ENCODE measurements at regions not wholly inside any gene's neighbourhood (a gene's known extent, or its start where the extent isn't known, plus 50 kb on each side); places are given as distances from the start of the nearest gene placed in this dataset.

DNA sequence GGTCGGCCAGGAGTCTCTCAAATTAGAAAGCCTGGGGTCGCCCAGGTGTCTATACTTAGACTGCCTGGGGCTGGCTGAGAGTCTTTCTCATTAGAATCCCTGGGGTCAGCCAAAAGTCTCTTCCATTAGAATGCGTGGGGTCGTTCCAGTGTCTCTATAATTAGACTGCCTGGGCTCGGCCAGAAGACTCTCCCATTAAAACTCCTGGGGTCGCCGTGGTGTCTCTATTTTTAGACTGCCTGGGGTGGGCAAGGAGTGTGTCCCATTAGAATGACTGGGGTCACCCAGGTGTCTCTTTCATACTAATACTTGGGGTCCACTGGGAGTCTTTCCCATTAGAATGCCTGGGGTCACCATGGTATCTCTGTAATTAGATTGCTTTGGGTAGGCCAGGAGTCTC lies 2227.7 kb downstream of the TP53TG3F start:
- no peak for FAIRE-seq

DNA sequence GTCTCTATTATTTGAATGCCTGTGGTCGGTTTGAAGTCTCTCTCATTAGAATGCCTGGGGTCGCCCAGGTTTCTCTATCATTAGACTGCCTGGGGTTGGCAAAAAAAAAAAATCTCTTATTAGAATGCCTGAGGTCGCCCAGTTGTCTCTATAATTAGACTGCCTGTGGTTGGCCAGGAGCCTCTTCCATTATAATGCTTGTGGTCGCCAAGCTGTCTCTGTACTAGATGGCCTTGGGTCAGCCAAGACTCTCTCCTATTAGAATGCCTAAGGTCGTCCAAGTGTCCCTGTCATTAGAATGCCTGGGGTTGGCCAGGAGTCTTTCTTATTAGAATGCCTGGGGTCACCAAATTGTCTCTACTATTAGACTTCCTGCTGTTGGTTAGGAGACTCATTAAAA lies 2228.4 kb downstream of the TP53TG3F start:
- no peak for FAIRE-seq

DNA sequence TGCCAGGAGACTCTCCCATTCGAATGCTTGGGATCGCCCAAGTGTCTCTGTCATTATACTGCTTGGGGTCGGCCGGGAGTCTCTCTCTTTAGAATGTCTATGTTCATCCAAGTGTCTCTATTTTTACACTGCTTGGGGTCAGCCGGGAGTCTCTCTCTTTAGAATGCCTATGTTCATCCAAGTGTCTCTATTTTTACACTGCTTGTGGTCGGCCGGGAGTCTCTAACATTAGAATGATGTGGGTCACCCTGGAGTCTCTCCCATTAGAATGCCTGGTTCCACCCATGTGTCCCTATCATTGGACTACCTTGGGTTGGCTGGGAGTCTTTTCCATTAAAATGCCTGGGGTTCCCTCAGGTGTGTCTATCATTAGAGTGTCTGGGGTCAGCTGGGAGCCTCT lies 2230.4 kb downstream of the TP53TG3F start:
- FAIRE-seq = no peak

DNA sequence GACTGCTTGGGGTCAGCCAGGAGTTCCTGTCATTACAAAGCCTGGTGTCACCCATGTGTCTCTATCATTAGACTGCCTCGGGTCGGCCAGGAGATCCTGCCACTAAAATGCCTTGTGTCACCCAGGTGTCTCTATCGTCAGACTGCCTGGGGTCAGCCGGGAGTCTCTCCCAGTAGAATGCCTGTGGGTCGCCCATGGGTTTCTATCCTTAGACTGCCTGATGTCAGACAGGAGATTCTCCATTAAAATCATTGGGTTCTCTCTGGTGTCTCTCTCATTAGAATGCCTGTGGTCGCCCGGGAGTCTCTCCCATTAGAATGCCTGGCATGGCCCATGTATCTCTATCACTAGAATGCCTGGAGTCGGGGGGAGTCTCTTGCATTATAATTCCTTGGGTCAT lies 2231.0 kb downstream of the TP53TG3F start:
- FAIRE-seq = no peak

DNA sequence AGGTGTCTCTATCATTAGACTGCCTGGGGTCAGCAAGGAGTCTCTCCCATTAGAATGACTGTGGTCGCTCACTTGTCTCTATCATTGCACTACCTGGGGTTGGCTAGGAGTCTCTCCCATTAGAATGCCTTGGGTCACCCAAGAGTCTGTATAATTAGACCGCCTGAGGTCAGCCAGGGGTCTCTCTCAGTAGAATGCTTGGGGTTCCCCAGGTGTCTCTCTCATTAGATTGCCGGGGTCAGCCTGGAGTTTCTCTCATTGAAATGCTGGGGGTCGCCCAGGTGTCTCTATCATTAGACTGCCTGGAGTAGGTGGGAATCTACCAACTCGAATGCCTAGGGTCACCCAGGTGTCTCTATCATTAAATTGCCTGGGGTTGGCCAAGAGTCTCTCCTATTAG lies 2231.6 kb downstream of the TP53TG3F start:
- no peak for FAIRE-seq

DNA sequence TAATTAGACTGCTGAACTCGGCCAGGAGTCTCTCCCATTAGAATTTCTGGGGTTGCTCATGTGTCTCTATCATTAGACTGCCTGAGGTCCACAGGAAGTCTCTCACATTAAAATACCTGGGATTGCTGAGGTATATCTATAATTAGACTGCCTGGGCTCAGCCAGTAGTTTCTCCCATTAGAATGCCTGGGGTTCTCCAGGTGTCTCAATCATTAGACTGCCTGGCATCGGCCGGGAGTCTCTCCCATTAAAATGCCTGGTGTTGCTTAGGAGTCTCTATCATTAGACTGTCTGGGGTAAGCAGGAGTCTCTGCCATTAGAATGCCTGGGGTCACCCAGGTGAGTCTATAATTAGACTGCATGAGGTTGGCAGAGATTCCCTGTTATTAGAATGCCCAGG lies 2233.4 kb downstream of the TP53TG3F start:
- no peak for FAIRE-seq

DNA sequence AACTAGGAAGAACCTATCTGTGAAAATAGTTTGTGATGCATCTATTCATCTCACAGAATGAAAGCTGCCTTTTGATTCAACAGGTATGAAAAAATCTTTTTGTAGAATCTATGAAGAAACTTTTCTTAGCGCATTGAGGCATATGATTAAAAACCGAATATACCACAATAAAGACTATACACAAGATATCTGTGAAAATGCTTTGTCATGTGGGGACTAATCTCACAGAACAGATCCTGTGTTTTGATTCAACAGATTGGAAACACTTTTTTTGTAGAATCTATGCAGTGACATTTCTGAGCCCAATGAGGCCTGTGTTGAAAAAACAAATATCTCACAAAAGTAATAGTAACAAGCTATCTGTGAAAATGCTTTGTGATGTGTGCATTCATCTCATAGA lies 2247.5 kb downstream of the TP53TG3F start:
- FAIRE-seq = no peak

DNA sequence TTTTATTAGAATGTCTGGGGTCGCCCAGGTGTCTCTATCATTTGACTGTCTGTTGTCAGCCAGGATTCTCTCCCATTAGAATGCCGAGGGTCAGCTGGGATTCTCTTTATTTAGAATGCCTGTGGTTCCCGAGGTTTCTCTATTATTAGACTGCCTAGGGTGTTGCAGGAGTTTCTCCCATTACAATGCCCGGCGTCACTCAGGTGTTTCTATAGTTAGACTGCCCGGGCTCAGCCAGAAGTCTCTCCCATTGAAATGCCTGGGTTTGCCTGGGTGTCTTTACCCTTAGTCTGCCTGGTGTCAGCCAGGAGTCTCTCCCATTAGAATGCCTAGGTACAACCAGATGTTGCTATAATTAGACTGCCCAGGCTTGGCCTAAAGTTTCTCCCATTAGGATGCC lies 2252.0 kb downstream of the TP53TG3F start:
- no peak for FAIRE-seq

DNA sequence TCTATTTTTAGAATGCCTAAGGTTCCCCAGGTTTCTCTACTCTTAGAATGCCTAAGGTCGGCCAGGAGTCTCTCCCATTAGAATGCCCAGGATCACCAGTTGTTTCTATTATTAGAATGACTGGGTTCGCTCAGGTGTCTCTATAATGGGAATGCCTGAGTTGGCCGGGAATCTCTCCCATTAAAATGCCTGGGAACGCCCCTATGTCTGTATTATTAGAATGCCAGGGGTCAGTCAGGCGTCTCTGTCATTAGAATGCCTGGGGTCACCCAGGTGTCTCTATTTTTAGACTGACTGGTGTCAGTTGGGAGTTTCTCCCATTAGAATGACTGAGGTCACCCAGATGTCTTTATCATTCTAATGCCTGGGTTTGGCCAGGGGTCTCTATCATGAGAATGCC lies 2252.5 kb downstream of the TP53TG3F start:
- FAIRE-seq = no peak

DNA sequence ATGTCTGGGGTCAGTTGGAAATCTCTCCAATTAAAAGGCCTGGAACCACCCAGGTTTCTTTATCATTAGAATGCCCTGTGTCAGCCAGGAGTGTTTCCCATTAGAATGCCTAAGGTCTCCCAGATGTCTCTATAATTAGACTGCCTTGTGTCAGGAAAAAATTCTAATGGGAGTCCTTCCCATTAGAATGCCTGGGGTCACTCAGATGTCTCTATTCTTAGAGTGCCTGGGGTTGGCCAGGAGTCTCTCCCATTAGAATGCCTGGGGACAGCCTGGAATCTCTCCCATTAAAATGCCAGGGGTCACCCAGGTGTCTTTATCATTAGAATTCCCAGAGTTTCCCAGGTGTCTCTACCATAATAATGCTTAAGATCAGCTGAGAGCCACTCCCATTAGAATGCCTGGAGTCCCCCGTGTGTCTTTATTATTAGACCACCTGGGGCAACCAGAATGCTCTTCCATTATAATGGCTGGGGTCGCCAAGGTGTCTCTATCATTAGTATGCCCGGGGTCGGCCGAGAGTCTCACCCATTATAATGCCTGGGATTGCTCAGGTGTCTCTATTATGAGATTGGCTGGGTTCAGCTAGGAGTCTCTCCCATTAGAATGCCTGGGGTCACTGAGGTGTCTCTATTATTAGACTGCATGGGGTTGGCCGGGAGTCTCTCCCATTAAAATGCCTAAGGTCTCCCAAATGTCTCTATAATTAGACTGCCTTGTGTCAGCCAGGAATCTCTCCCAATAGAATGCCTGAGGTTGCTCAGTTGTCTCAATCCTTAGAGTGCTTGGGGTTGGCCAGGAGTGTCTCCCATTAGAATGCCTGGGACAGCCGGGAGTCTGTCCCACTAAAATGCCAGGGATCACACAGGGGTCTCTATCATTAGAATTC lies 2254.6 kb downstream of the TP53TG3F start:
- FAIRE-seq = no peak

DNA sequence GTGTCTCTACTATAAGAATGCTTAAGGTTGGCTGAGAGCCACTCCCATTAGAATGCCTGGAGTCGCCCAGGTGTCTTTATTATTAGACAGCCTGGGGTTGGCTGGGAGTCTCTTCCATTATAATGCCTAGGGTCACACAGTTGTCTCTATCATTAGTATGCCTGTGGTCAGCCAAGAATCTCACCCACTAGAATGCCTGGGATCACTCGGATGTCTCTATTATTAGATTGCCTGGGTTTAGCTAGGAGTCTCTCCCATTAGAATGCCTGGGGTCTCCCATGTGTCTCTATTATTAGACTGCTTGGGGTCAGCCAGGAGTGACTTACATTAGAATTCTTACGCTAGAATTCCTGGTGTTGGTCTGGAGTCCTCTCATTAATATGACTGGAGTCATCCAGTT lies 2255.3 kb downstream of the TP53TG3F start:
- no peak for FAIRE-seq

DNA sequence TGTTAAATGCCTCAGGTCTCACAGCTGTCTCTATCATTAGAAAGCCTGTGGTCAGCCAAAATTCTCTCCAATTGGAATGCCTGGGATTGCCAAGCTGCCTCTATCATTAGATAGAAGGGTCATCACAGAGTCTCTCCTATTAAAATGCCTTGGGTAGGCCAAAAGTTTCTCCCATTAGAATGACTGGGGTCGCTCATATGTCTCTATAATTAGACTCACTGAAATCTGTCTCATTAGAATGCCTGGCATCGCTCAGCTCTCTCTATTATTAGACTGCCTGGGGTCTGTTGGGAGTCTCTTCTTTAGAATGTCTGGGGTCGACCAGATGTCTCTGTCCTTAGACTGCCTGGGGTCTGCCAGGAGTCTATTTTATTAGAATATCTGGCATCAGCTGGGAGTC lies 2265.1 kb downstream of the TP53TG3F start:
- FAIRE-seq = no peak

DNA sequence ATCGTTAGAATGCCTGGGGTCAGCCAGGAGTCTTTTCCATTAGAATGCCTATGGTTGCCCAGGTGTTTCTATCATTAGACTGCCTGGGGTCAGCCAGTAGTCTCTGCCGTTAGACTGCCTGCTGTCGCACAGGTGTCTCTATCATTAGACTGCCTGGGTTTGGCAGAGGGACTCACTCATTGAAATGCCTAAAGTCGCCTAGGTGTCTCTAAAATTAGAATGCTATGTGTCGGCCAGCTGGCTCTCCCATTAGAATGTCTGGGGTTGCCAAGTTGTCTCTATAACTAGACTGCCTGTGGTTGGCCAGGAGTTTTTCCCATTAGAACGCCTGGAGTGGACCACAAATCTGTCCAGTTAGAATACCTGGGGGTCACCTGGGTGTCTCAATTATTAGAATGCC lies 2266.5 kb downstream of the TP53TG3F start:
- no peak for FAIRE-seq

DNA sequence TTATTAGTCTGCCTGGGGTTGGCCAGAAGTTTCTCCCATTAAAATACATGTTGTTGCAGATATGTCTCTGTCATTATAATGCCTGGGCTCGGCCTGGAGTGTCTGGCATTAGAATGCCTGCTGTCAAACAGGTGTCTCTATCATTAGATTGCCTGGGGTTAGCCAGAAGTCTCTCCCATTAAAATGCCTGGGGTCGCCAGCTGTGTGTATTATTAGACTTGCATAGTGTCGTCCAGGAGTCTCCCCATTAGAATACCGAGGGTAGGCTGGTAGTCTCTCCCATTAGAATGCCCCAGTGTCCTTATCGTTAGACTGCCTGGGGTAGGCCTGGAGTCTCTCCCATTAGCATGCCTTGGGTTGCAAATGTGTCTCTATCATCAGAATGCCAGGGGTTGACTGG lies 2270.8 kb downstream of the TP53TG3F start:
- FAIRE-seq = no peak

DNA sequence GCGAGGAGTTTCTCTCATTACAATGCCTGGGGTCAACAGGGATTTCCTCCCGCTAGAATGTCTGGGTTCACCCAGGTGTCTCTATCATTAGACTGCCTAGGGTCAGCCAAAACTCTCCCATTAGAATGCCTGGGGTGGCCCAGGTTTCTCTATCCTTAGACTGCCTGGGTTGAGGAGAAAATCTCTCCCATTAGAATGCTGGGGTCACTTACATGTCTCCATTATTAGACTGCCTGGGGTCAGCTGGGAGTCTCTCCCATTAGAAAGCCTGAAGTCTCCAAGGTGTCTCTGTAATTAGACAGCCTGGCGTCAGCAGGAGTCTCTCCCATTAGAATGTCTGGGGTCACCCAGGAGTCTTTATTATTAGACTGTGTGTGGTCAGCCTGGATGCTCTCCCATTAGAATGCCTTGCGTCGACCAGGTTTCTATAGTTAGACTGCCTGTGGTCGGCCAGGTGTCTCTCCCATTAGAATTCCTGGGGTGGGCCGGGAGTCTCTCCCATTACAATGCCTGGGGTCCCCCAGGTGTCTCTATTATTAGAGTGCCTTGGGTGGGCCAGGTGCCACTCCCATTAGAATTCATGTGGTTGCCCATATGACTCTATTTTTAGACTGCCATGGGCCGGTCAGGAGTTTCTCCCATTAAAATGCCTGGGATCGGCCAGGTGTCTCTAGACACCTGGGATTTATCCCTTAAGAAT lies 2272.1 kb downstream of the TP53TG3F start:
- FAIRE-seq = no peak

DNA sequence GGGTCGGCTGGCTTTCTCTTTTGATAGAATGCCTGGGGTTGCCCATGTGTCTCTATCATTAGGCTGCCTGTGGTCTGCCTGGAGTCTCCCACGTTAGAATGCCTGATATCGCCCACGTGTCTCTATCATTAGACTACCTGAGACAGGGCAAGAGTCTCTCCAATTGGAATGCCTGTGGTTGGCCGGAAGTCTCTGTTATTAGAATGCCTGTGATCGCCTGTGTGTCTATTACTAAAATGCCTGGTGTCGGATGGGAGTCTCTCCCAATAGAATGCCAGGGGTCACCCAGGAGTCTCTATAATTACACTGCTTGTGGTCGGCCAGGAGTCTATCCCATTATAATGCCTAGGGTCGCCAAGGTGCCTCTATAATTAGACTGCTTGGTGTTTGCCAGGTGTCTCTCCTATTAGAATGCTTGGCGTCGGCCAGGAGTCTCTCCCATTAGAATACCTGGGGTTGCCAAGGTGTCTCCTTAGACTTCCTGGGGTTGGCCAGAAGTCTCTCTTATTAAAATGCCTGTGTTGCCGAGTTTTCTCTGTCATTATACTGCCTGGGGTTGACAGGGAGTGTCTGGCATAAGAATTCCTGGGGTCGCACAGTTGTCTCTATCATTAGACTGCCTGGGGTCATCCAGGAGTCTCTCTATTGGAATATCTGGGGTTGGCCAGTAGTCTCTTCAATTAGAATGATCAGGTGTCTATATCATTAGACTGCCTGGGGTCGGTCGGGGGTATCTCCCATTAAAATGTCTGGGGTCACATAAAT lies 2272.8 kb downstream of the TP53TG3F start:
- FAIRE-seq = no peak

DNA sequence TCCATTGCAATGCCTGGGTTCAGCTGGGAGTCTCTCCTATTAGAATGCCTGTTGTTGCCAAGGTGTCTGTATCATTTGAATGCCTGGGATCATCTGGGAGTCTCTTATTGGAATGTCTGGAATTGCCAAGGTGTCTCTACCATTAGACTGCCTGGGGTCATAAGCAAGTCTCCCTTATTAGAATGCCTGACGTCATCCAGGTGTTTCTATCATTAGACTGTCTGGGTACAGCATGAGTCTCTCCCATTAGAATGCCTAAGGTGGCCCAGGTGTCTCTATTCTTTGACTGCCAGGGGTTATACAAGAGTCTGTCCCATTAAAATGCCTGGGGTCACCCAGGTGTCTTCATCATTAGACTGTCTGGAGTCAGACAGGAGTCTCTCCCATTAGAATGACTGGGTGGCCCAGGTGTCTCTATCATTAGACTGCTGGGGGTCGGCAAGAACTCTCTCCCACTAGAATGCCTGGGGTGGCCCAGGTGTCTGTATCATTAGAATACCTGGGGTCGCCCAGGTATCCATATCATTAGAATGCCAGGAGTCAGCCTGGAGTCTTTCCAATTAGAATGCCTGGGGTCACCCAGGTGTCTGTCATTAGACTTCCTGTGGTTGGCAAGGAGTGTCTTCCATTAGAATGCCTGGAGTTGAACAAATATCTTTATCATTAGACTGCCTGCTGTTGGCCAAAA lies 2274.0 kb downstream of the TP53TG3F start:
- no peak for FAIRE-seq

DNA sequence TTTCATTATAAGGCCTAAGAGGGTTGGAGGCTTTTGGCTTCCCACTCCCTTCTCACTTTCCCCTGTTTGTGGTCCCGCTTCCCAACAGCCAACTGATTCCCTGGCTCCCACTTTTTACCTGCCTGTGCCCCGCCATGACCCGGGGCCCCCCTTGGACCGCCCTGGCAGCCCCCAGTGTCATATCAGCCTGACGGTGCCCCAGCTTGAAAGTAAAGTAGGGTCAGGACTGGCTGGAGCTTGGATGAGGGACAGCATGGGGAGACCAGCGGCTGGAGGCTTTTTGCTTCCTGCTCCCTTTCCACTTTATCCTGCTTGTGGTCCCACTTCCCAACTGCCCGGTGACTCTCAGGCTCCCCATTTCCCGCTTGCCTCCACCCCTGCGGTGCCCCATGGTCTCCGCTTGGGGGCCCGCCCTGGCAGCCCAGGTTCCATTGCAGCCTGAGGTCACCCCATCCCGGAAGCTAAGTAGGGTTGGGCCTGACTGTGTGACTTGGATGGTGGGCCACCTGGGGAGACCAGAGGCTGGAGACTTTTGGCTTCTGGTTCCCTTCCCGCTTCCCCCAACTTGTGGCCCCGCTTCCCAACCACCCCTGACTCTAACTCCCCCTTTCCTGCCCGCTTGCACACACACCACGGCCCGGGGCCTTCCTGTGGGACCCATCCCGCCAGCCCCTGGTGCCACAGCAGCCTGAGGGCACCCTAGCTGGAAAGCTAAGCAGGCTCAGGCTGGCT lies 2274.7 kb downstream of the TP53TG3F start:
- FAIRE-seq = no peak

DNA sequence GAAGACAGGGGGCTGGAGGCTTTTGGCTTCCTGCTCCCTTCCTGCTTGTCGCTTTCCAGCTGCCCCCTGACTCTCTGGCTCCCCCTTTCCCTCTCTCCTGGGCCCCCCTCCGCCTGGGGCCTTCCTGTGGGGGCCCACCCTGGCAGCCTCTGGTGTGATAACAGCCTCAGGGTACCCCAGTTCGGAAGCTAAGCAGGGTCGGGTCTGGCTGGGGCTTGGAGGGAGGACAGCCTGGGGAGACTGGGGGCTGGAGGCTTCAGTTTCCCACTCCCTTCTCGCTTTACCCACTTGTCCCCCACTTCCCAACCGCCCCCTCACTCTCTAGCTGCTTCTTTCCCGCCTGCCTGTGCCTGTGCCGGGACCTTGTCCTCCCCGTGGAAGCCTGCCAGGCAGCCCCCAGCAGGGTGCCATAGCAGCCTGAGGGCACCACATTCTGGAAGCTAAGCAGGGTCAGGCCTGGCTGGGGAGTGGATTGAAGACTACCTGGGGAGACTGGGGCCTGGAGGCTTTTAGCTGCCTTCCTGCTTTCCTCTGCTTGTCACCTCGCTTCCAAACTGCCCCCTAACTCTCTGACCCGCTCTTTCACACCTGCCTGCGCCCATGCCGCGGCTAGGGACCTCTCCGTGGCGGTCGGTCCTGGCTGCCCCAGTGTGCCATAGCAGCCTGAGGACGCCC lies 2275.5 kb downstream of the TP53TG3F start:
- FAIRE-seq = no peak

DNA sequence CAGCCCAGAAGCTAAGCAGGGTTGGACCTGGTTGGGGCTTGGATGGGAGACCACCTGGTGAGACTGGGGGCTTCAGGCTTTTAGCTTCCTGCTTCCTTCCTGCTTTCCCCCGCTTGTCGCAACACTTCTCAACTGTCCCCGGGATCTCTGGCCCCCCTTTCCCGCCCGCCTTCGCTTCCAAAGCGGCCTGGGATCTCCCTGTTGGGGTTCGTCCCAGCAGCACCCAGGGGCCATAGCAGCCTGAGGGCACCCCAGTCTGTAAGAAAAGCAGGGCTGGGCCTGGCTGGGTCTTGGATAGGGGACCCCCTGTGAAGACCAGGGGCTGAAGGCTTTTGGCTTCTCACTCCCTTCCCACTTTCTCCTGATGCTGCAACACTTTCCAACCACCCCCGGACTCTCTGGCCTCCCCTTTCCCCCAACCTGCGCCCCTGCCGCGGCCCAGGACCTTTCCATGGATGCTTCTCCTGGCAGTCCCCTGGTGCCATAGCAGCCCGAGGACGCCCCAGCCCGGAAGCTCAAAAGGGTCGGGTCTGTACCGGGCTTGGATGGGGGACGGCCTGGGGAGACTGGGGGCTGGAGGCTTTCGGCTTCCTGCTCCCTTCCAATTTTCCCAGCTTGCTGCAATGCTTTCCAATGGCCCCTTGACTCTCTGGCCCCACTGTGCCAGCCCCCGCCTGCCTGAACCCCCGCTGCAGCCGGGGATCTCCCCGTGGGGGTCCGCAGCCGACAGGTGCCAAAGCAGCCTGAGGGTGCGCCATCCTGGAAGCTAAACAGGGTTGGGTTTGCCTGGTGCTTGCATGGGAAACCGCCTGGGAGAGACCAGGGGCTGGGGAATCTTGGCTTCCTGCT lies 2276.2 kb downstream of the TP53TG3F start:
- FAIRE-seq = no peak

DNA sequence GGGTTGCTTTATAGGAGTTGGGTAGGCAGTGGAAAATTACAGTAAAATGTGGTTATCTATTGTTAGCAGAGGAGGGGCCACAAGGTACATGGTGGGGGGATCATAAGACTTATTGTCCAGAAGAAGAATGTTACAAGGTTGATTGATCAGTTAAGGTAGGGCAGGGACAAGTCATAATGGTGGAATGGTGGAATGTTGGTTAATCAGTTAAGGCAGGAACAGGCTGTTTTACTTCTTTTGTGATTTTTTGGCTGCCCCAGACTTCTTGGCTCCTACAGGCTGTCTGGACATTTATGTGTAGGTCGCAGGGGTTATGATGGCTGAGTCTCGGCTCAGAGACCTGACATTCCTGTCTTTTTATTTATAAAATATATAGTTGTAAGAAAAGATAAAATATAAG lies 2277.1 kb downstream of the TP53TG3F start:
- no peak for FAIRE-seq

Data from G401.6 (cell line).